Tibial nerve (tissue), 4 donors: ENCODE measurements at regions not wholly inside any gene's neighbourhood (a gene's known extent, or its start where the extent isn't known, plus 50 kb on each side); places are given as distances from the start of the nearest gene placed in this dataset.

ENCODE experiments used
- DNase-seq, 2 donors: peaks; one replicate each; pipeline ENCODE4 v3.0.0-alpha.2; 2019; ENCODE audit warnings: low spot score in 2 of 2
- H3K27ac ChIP-seq, 4 donors: fragments of 200-600 bp; sonication (generic) in 3 of 4; one replicate each; pipeline ENCODE4 v1.5.1; 2017 to 2019; ENCODE audit warnings: mild to moderate bottlenecking in 1 of 4
- H3K27me3 ChIP-seq, 2 donors: fragments of 200-600 bp; sonication (generic) in 1 of 2; one replicate each; pipeline versions ENCODE4 v1.5.1 to v1.6.0; 2017 to 2019
- H3K36me3 ChIP-seq, 3 donors: fragments of 200-600 bp; sonication (generic); one replicate each; pipeline ENCODE4 v1.5.1; 2018 to 2019
- H3K4me1 ChIP-seq, 4 donors: fragments of 200-600 bp; sonication (generic) in 3 of 4; one replicate each; pipeline ENCODE4 v1.5.1; 2017 to 2019
- H3K4me3 ChIP-seq, 4 donors: fragments of 200-600 bp; sonication (generic) in 3 of 4; one replicate each; pipeline ENCODE4 v1.5.1; 2017 to 2019; ENCODE audit warnings: mild to moderate bottlenecking in 1 of 4, moderate library complexity in 1 of 4
- H3K9me3 ChIP-seq, 4 donors: fragments of 200-600 bp; sonication (generic) in 3 of 4; one replicate each; pipeline ENCODE4 v1.5.1; 2017 to 2019
- CTCF ChIP-seq, 5 experiments: fragments of 200-600 bp in 3 of 5; fragments of 450-650 bp in 2 of 5; sonication (generic) in 3 of 5; IDR thresholded peaks; one replicate each; pipeline ENCODE4 v1.5.1; 2016 to 2019; ENCODE audit warnings: antibody characterized with exemption in 5 of 5, mild to moderate bottlenecking in 3 of 5, moderate library complexity in 2 of 5
- EP300 ChIP-seq, 2 donors: sonication (generic); formaldehyde crosslinking; IDR thresholded peaks; one replicate each; pipeline ENCODE4 v1.6.1; 2017; ENCODE audit warnings: antibody characterized with exemption in 2 of 2, mild to moderate bottlenecking in 1 of 2
- POLR2A ChIP-seq, 2 donors: fragments of 450-650 bp; IDR thresholded peaks; one replicate each; pipeline ENCODE4 v1.6.1; 2017; ENCODE audit warnings: antibody characterized with exemption in 2 of 2, mild to moderate bottlenecking in 2 of 2, moderate library complexity in 2 of 2
- WGBS, 2 donors: methylation state at CpG; one replicate each; pipeline ENCODE4 v1.1.5; 2018; 5-methylcytosine and 5-hydroxymethylcytosine counted together

- no peak for DNase-seq
- H3K27me3 ChIP-seq: no peaks in the 10 kb centered on the region
- peak overlapping the region in 1 of 4 donors; percentile 10 for H3K27ac ChIP-seq
- peaks cover 0 to 25% (median 18%) of the 10 kb centered on the region in 4 donors for H3K4me1 ChIP-seq
- TF ChIP-seq EP300 (IDR thresholded peaks at IDR 0.05) (no peak), CTCF (IDR thresholded peaks at IDR 0.05) (no peak), POLR2A (IDR thresholded peaks at IDR 0.05) (no peak)
- H3K36me3 ChIP-seq: no peaks in the 10 kb centered on the region
- no peak overlapping the region for H3K4me3 ChIP-seq
- 64 to 65% methylated on average over 4 of the region's 4 CpGs for WGBS, 2 donors
- H3K9me3 ChIP-seq: no peaks in the 10 kb centered on the region
Measured at GRCh38 chr6:113461153-113461932, 395.8 kb upstream of the MARCKS start.

- H3K27me3 ChIP-seq: no peaks in the 10 kb centered on the region
- no peak for DNase-seq
- no peaks in the 10 kb centered on the region for H3K4me1 ChIP-seq
- TF ChIP-seq CTCF (IDR thresholded peaks at IDR 0.05) (no peak), POLR2A (IDR thresholded peaks at IDR 0.05) (no peak), EP300 (IDR thresholded peaks at IDR 0.05) (no peak)
- H3K36me3 ChIP-seq: no peaks in the 10 kb centered on the region
- 60 to 72% methylated on average over 3 of the region's 3 CpGs for WGBS, 2 donors
- no peak overlapping the region for H3K27ac ChIP-seq
- H3K9me3 ChIP-seq: no peaks in the 10 kb centered on the region
- H3K4me3 ChIP-seq: no peak overlapping the region
Measured at GRCh38 chr6:113464536-113464935, 392.6 kb upstream of the MARCKS start.

DNA sequence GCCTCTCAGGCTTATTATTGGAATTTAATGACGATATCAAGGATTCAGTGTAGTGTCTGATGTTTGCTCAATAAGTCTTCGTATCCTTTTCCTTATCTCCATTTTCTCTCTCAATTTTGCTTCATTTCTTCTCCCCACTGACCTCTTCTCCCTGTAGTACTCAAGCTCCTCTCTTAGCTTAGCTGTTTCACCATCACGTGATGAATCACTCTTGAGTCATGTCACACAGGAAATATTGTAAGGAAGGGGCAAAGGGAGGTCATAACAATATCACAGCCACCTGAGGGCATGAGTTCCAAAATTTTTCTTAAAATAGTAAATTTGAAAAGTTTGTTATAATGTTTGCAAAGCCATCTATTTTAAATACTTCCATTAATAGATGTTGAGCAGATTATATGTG lies 392.2 kb upstream of the MARCKS start:
- Histone ChIP-seq H3K4me1 (no peaks in the 10 kb centered on the region), H3K27ac (no peak overlapping the region), H3K4me3 (no peak overlapping the region), H3K9me3 (no peaks in the 10 kb centered on the region), H3K27me3 (no peaks in the 10 kb centered on the region), H3K36me3 (no peaks in the 10 kb centered on the region)
- TF ChIP-seq CTCF (IDR thresholded peaks at IDR 0.05): no peak
- no peak for TF ChIP-seq EP300 (IDR thresholded peaks at IDR 0.05)
- TF ChIP-seq POLR2A (IDR thresholded peaks at IDR 0.05): no peak
- DNase-seq: no peak
- WGBS, 2 donors: 79 to 83% methylated on average over 3 of the region's 3 CpGs

- H3K36me3 ChIP-seq: no peaks in the 10 kb centered on the region
- no peaks in the 10 kb centered on the region for H3K4me1 ChIP-seq
Measured at GRCh38 chr6:113466526-113466925, 390.6 kb upstream of the MARCKS start.

More at GRCh38 chr6:113466526-113466925, 390.6 kb upstream of the MARCKS start:
- no peak overlapping the region for H3K27ac ChIP-seq
- H3K9me3 ChIP-seq: no peaks in the 10 kb centered on the region
- DNase-seq: no peak
- no peaks in the 10 kb centered on the region for H3K27me3 ChIP-seq
- H3K4me3 ChIP-seq: no peak overlapping the region
- TF ChIP-seq EP300 (IDR thresholded peaks at IDR 0.05) (no peak), CTCF (IDR thresholded peaks at IDR 0.05) (no peak), POLR2A (IDR thresholded peaks at IDR 0.05) (no peak)
- WGBS, 2 donors: 89 to 96% methylated on average over 4 of the region's 4 CpGs
